Osteoblast (primary cell): ENCODE measurements at regions not wholly inside any gene's neighbourhood (a gene's known extent, or its start where the extent isn't known, plus 50 kb on each side); places are given as distances from the start of the nearest gene placed in this dataset.

Experiments used
- DNase-seq: peaks from one replicate; pipeline ENCODE4 v3.0.0; 2011; ENCODE audit warnings: low spot score, mixed read lengths; ENCODE audit not compliant: insufficient read length; ENCODE audit errors: missing footprints
- H2AFZ ChIP-seq: 2 replicates; pipeline ENCODE4 v1.6.0; 2011; ENCODE audit warnings: mild to moderate bottlenecking, low read length
- H3K27ac ChIP-seq: 2 replicates; pipeline ENCODE4 v1.5.1; 2011; ENCODE audit warnings: mild to moderate bottlenecking, low read depth, low read length, moderate library complexity
- H3K27me3 ChIP-seq: 2 replicates; pipeline ENCODE4 v1.6.0; 2012; ENCODE audit warnings: mild to moderate bottlenecking, control low read depth, inconsistent platforms, low read length, moderate library complexity; ENCODE audit not compliant: insufficient read depth
- H3K36me3 ChIP-seq: 2 replicates; pipeline ENCODE4 v1.5.1; 2011; ENCODE audit warnings: mild to moderate bottlenecking, low read length, control low read depth, moderate library complexity; ENCODE audit not compliant: insufficient read depth
- H3K4me1 ChIP-seq: 2 replicates; pipeline ENCODE4 v1.5.1; 2011; ENCODE audit warnings: mild to moderate bottlenecking, low read length, control low read depth, moderate library complexity; ENCODE audit not compliant: insufficient read depth
- H3K4me2 ChIP-seq: 2 replicates; pipeline ENCODE4 v1.6.0; 2011; ENCODE audit warnings: mild to moderate bottlenecking, low read length; ENCODE audit not compliant: insufficient read depth
- H3K4me3 ChIP-seq: fragments of 200-600 bp; sonication (generic); 3 replicates; pipeline ENCODE4 v1.5.1; 2012; ENCODE audit warnings: mild to moderate bottlenecking, low read length, inconsistent platforms; ENCODE audit not compliant: insufficient read depth
- H3K79me2 ChIP-seq: 2 replicates; pipeline ENCODE4 v1.6.0; 2012; ENCODE audit warnings: mild to moderate bottlenecking, low read length, control low read depth, inconsistent platforms; ENCODE audit not compliant: insufficient read depth
- H3K9me3 ChIP-seq: 2 replicates; pipeline ENCODE4 v1.5.1; 2011; ENCODE audit warnings: low read depth, low read length, control low read depth
- H4K20me1 ChIP-seq: 2 replicates; pipeline ENCODE4 v1.6.0; 2012; ENCODE audit warnings: mild to moderate bottlenecking, low read length, control low read depth; ENCODE audit not compliant: insufficient read depth
- TF ChIP-seq, protein P1 (sequence below): IDR thresholded peaks from 2 replicates; pipeline ENCODE4 v1.5.1; 2011; ENCODE audit warnings: mild to moderate bottlenecking, low read depth, low read length, moderate library complexity; ENCODE audit errors: extremely low read depth

DNA sequence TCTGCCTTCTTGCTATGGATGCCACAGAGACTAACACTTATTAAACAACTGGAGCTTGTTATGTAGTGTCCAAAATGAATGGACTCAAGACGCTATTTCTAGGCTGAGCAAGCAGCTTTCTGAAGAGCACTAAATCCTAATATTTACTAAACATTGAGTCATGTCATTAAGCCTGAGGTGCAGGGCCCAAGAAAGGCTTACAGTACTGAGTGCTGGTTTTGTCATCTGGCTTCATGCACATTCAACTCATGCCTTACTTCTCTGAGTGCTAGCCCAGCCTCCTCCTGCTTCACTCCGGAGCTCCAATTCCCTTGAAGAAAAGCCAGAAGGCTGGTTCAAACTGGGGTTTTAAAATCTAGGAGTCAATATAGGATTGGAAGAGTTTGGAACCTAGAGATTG lies 363.3 kb upstream of the CDH5 start:
- Histone ChIP-seq H3K4me2 (no peak overlapping the region), H4K20me1 (no peaks in the 10 kb centered on the region), H3K27ac (no peak overlapping the region), H3K36me3 (no peaks in the 10 kb centered on the region), H3K4me3 (no peak overlapping the region), H2AFZ (no peak overlapping the region), H3K9me3 (no peaks in the 10 kb centered on the region), H3K4me1 (peaks cover 13% of the 10 kb centered on the region), H3K27me3 (no peaks in the 10 kb centered on the region), H3K79me2 (no peaks in the 10 kb centered on the region)
- DNase-seq, result no peak
- TF ChIP-seq, protein P1, sequence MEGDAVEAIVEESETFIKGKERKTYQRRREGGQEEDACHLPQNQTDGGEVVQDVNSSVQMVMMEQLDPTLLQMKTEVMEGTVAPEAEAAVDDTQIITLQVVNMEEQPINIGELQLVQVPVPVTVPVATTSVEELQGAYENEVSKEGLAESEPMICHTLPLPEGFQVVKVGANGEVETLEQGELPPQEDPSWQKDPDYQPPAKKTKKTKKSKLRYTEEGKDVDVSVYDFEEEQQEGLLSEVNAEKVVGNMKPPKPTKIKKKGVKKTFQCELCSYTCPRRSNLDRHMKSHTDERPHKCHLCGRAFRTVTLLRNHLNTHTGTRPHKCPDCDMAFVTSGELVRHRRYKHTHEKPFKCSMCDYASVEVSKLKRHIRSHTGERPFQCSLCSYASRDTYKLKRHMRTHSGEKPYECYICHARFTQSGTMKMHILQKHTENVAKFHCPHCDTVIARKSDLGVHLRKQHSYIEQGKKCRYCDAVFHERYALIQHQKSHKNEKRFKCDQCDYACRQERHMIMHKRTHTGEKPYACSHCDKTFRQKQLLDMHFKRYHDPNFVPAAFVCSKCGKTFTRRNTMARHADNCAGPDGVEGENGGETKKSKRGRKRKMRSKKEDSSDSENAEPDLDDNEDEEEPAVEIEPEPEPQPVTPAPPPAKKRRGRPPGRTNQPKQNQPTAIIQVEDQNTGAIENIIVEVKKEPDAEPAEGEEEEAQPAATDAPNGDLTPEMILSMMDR, result no peak

DNA sequence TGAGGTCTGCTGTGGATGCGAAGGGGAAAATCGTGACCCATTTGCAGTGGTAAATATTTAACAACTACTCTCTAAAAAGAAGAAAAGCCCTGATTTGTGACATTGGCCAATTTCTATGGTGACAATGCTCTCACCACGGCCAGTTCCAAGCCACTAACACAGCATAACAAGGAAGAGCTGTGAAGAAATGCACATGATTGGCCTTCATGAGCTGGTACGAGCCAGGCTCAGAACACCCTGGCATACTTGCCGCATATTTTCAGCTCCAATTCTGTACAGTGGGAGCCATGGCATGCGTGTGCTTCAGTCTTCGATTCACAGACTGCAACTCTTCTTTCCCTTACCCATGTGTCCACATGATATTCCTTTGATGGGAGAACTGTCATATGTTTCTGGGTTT lies 363.9 kb upstream of the CDH5 start:
- H3K9me3 ChIP-seq, result no peaks in the 10 kb centered on the region
- H4K20me1 ChIP-seq, result no peaks in the 10 kb centered on the region
- H3K79me2 ChIP-seq, result no peaks in the 10 kb centered on the region

DNA sequence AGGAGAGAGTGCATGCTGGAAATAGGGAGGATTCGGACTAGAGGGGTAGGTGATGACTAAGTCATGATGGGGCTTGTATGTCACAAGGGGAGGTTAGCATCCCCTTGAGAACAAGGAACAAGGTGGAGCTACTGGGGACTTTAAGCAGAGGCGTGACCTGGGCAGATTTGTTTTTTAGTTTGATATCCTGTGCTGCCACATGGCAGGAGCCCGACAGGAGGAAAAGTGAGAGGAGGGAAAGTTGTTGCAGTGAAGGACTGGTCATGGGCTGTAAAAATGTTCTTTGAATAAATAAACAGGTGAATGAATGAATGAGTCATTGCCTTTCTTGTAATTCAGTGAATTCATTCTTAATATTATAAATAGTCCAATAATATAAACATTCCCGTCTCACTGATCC lies 365.1 kb upstream of the CDH5 start:
- no peak overlapping the region for H3K4me3 ChIP-seq
- DNase-seq, result no peak
- H3K4me2 ChIP-seq, result no peak overlapping the region
- H3K4me1 ChIP-seq, result no peaks in the 10 kb centered on the region
- H3K36me3 ChIP-seq, result no peaks in the 10 kb centered on the region
- no peak overlapping the region for H2AFZ ChIP-seq
- no peaks in the 10 kb centered on the region for H4K20me1 ChIP-seq
- no peaks in the 10 kb centered on the region for H3K79me2 ChIP-seq
- no peaks in the 10 kb centered on the region for H3K27me3 ChIP-seq
- TF ChIP-seq, protein P1, result no peak
- H3K9me3 ChIP-seq, result no peaks in the 10 kb centered on the region
- no peak overlapping the region for H3K27ac ChIP-seq

More for the DNA sequence above, 363.9 kb upstream of the CDH5 start:
- peaks cover 7% of the 10 kb centered on the region for H3K4me1 ChIP-seq
- no peaks in the 10 kb centered on the region for H3K36me3 ChIP-seq
- H3K27ac ChIP-seq, result no peak overlapping the region
- no peak overlapping the region for H3K4me2 ChIP-seq
- H3K4me3 ChIP-seq, result no peak overlapping the region
- TF ChIP-seq, protein P1, result no peak
- DNase-seq, result no peak
- no peak overlapping the region for H2AFZ ChIP-seq
- no peaks in the 10 kb centered on the region for H3K27me3 ChIP-seq

DNA sequence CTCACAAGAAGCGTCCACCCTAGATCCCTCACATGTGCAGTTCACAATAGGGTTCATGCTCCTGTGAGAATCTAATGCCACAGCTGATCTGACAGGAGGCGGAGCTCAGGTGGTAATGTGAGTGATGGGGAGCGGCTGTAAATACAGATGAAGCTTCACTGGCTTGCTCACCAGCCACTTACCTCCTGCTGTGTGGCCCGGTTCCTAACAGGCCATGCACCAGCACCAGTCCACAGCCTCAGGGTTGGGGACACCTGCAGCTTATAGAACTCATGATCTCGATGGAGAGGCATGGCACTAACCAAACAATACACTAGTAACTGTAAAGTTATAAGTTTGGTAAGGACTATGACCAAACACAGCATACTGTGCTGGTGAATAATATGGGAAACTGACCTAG lies 368.0 kb upstream of the CDH5 start:
- H3K4me2 ChIP-seq, result no peak overlapping the region

More for the DNA sequence above, 368.0 kb upstream of the CDH5 start:
- Histone ChIP-seq H3K27ac (no peak overlapping the region), H3K9me3 (no peaks in the 10 kb centered on the region), H3K79me2 (no peaks in the 10 kb centered on the region), H3K4me3 (no peak overlapping the region), H3K27me3 (no peaks in the 10 kb centered on the region), H2AFZ (no peak overlapping the region), H4K20me1 (no peaks in the 10 kb centered on the region), H3K36me3 (no peaks in the 10 kb centered on the region), H3K4me1 (no peaks in the 10 kb centered on the region)
- DNase-seq, result no peak
- TF ChIP-seq, protein P1, result no peak
